A549 (cell line): ENCODE measurements at regions not wholly inside any gene's neighbourhood (a gene's known extent, or its start where the extent isn't known, plus 50 kb on each side); places are given as distances from the start of the nearest gene placed in this dataset.

Experiments used
- ATAC-seq, 2 experiments: fragments of 200-7000 bp in 1 of 2; fragments of >200 bp in 1 of 2; cut with Nextera tagmentation in 1 of 2; cut with Tn5 transposase in 1 of 2; 3 replicates each; pipeline versions ENCODE4 v1.8.0 to v1.9.1; 2018 to 2020; ENCODE audit warnings: mild to moderate bottlenecking in 1 of 2, moderate library complexity in 1 of 2
- CTCF ChIA-PET: fragments of 300-600 bp; sonication (Branson Sonifier 250); formaldehyde crosslinking; extraction: SDS; loops from one replicate; lab custom pipeline; 2021; ENCODE audit warnings: antibody characterized with exemption, inconsistent platforms; lab: Yijun Ruan, JAX
- POLR2A ChIA-PET: fragments of 350-600 bp; formaldehyde crosslinking; extraction: SDS; loops from one replicate; lab custom pipeline; 2021; ENCODE audit warnings: antibody characterized with exemption, inconsistent platforms; lab: Yijun Ruan, JAX
- DNase-seq, 2 experiments: peaks; one replicate each; pipeline versions ENCODE4 v3.0.0 to v3.0.0-alpha.2; 2011 to 2016; ENCODE audit warnings: low read depth in 1 of 2, low spot score in 1 of 2
- FAIRE-seq: peaks from 2 replicates; lab custom pipeline; 2011; peaks lifted over from hg19 to GRCh38; lab: Jason Lieb, UNC
- H3K27ac ChIP-seq, 2 experiments: fragments of >200 bp; sonication (Bioruptor Twin); formaldehyde crosslinking; 3 replicates each; pipeline ENCODE4 v1.5.1; 2016 to 2017
- H3K4me1 ChIP-seq: fragments of >200 bp; sonication (Bioruptor Twin); formaldehyde crosslinking; 3 replicates; pipeline ENCODE4 v1.6.1; 2016
- H3K4me2 ChIP-seq: fragments of >200 bp; sonication (Bioruptor Twin); formaldehyde crosslinking; 3 replicates; pipeline ENCODE4 v1.6.1; 2016
- H3K4me3 ChIP-seq: fragments of >200 bp; sonication (Bioruptor Twin); formaldehyde crosslinking; 3 replicates; pipeline ENCODE4 v1.5.1; 2016
- H3K9me3 ChIP-seq: fragments of >200 bp; sonication (Bioruptor Twin); formaldehyde crosslinking; 3 replicates; pipeline ENCODE4 v1.6.1; 2016
- BCL3 ChIP-seq: fragments of >200 bp; sonication (Bioruptor Twin); formaldehyde crosslinking; IDR thresholded peaks from 3 replicates; pipeline ENCODE4 v1.6.1; 2016
- BHLHE40 ChIP-seq: IDR thresholded peaks from 2 replicates; pipeline ENCODE4 v1.6.1; 2012; ENCODE audit warnings: low read depth, low read length, inconsistent platforms
- CHD4 ChIP-seq: fragments of 200-600 bp; sonication (generic); IDR thresholded peaks from 2 replicates; pipeline ENCODE4 v1.6.1; 2016; ENCODE audit warnings: antibody characterized with exemption, mild to moderate bottlenecking, borderline replicate concordance
- EHF ChIP-seq: fragments of 250-450 bp; sonication (Bioruptor Pico); IDR thresholded peaks from 2 replicates; pipeline ENCODE4 v1.5.0; 2020; ENCODE audit warnings: mild to moderate bottlenecking
- ESRRA ChIP-seq: fragments of 150-350 bp; IDR thresholded peaks from 2 replicates; pipeline ENCODE4 v1.6.1; 2014; ENCODE audit warnings: mild to moderate bottlenecking, low read length, borderline replicate concordance
- FOXS1 ChIP-seq: fragments of 250-450 bp; sonication (Bioruptor Pico); IDR thresholded peaks from 2 replicates; pipeline ENCODE4 v1.5.0; 2020; ENCODE audit warnings: mild to moderate bottlenecking, moderate library complexity
- GATA3 ChIP-seq: IDR thresholded peaks from 2 replicates; pipeline ENCODE4 v1.6.1; 2012; ENCODE audit warnings: borderline replicate concordance
- HOXB5 ChIP-seq: fragments of 250-450 bp; sonication (Bioruptor Pico); IDR thresholded peaks from 2 replicates; pipeline ENCODE4 v1.5.0; 2020; ENCODE audit warnings: mild to moderate bottlenecking, moderate library complexity
- JUN ChIP-seq, 2 experiments: fragments of >200 bp; sonication (Bioruptor Twin); formaldehyde crosslinking; IDR thresholded peaks; 2 replicates in 1 of 2; 3 replicates in 1 of 2; pipeline ENCODE4 v1.6.1; 2016 to 2017
- JUNB ChIP-seq: fragments of >200 bp; sonication (Bioruptor Twin); formaldehyde crosslinking; IDR thresholded peaks from 2 replicates; pipeline ENCODE4 v1.6.1; 2016
- MYC ChIP-seq: IDR thresholded peaks from 2 replicates; pipeline ENCODE4 v1.6.1; 2012; ENCODE audit warnings: mild to moderate bottlenecking, inconsistent platforms, low read length, improper control_type of control experiment, borderline replicate concordance
- PHF8 ChIP-seq: fragments of 200-600 bp; sonication (generic); IDR thresholded peaks from 2 replicates; pipeline ENCODE4 v1.6.1; 2016; ENCODE audit warnings: low read depth, mild to moderate bottlenecking, antibody characterized with exemption, moderate library complexity, borderline replicate concordance
- RFX5 ChIP-seq: fragments of 450-650 bp; IDR thresholded peaks from 2 replicates; pipeline ENCODE4 v1.7.1; 2014; ENCODE audit warnings: antibody characterized with exemption, mild to moderate bottlenecking, moderate library complexity
- RNF2 ChIP-seq: fragments of 200-600 bp; sonication (generic); IDR thresholded peaks from 2 replicates; pipeline ENCODE4 v1.6.1; 2016; ENCODE audit warnings: low read depth, mild to moderate bottlenecking, antibody characterized with exemption, moderate library complexity, borderline replicate concordance
- TP53 ChIP-seq: fragments of 250-450 bp; sonication (Bioruptor Pico); IDR thresholded peaks from 2 replicates; pipeline ENCODE4 v1.5.0; 2021; ENCODE audit warnings: mild to moderate bottlenecking, moderate library complexity
- ZFP36 ChIP-seq: fragments of 450-650 bp; IDR thresholded peaks from 2 replicates; pipeline ENCODE4 v1.6.1; 2014; ENCODE audit warnings: borderline replicate concordance; ENCODE audit not compliant: partially characterized antibody
- ZSCAN20 ChIP-seq: fragments of 250-450 bp; sonication (Bioruptor Pico); IDR thresholded peaks from 2 replicates; pipeline ENCODE4 v1.8.0; 2022; ENCODE audit warnings: mild to moderate bottlenecking, moderate library complexity
- WGBS: methylation state at CpG from one replicate; pipeline ENCODE4 v1.1.6; 2017; ENCODE audit errors: missing lambda C conversion rate; 5-methylcytosine and 5-hydroxymethylcytosine counted together
- TF ChIP-seq, protein P1 (sequence below): fragments of 450-650 bp; IDR thresholded peaks from 2 replicates; pipeline ENCODE4 v1.6.1; 2014; ENCODE audit warnings: antibody characterized with exemption
- TF ChIP-seq, protein P2 (sequence below): fragments of 250-450 bp; sonication (Bioruptor Pico); IDR thresholded peaks from 2 replicates; pipeline ENCODE4 v1.5.0; 2021; ENCODE audit warnings: mild to moderate bottlenecking, moderate library complexity, borderline replicate concordance
- TF ChIP-seq, protein P3 (sequence below): IDR thresholded peaks from 2 replicates; pipeline ENCODE4 v1.6.1; 2012; ENCODE audit warnings: low read depth, borderline replicate concordance

GRCh38 chr3:159280386-159281191, 478.7 kb downstream of the MFSD1 start (continued):
- TF ChIP-seq FOXS1 (CRISPR knock-in tag) (no peak), ZFP36 (no peak), HOXB5 (no peak)
- TF ChIP-seq, protein P1, sequence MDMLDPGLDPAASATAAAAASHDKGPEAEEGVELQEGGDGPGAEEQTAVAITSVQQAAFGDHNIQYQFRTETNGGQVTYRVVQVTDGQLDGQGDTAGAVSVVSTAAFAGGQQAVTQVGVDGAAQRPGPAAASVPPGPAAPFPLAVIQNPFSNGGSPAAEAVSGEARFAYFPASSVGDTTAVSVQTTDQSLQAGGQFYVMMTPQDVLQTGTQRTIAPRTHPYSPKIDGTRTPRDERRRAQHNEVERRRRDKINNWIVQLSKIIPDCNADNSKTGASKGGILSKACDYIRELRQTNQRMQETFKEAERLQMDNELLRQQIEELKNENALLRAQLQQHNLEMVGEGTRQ: no peak

DNA sequence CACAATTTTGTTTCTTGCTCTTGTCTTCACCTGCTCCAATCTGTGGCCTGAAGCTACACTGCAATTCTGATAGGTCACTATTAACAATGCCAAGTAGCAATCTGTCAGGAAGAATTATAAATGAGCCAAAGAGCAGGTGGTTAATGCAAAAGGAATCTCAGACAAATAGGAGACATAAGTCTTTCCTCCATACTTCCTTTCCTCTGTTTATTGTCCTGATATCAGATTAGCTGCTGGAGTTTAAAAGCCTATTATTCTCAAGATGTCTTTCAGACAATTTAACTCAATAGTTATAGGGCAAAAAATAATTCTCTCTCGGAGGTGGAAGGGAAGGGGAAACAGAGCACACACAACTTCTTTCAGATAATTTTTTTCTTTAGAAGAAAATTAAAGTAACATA, 491.6 kb downstream of the MFSD1 start:
- Histone ChIP-seq H3K9me3 (no peaks in the 10 kb centered on the region), H3K4me1 (no peaks in the 10 kb centered on the region), H3K4me3 (no peak overlapping the region), H3K27ac (no peak overlapping the region), H3K4me2 (no peak overlapping the region)
- no peak for FAIRE-seq
- ChIA-PET POLR2A (no interaction called here), CTCF (interaction anchor here (1.3 kb wide), 1 partner anchor 34 kb away, joined by 3 read pairs; no protein-coding TSS in a partner anchor)
- no peak for ATAC-seq
- DNase-seq: no peak
- WGBS: 0% methylated on average over 1 of the region's 1 CpG
- TF ChIP-seq TP53 (CRISPR knock-in tag) (no peak), EHF (CRISPR knock-in tag) (no peak), BCL3 (no peak), CHD4 (no peak)

DNA sequence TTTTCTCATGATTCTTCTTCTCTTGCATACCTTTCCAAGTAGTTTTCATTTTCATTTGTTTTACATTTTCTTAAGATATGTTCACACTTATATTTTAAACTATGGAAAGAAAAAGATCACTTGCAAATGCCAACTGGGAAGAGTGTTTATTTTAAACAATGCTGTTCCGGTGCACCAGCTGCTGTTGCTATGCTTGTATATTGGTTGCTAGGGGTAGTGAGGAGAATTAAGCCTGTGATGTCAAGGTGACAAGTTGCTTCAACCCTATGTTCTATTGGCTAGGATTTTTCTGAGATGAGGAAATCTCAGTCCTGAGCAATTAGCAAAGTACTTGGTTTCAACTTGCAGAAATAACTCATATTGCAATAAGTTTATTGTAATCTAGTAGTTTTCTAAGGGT, 500.1 kb downstream of the MFSD1 start:
- ATAC-seq: no peak

More for the DNA sequence above, 500.1 kb downstream of the MFSD1 start:
- DNase-seq (no peak), FAIRE-seq (no peak)
- no peak overlapping the region for H3K4me3 ChIP-seq
- ChIA-PET POLR2A (no interaction called here), CTCF (no interaction called here)
- WGBS: 34% methylated on average over 1 of the region's 1 CpG
- H3K4me1 ChIP-seq: no peaks in the 10 kb centered on the region
- H3K9me3 ChIP-seq: no peaks in the 10 kb centered on the region
- TF ChIP-seq PHF8 (no peak), ZFP36 (no peak), FOXS1 (CRISPR knock-in tag) (no peak), ESRRA (no peak), HOXB5 (no peak), RFX5 (no peak), GATA3 (no peak), ZSCAN20 (CRISPR knock-in tag) (no peak), TP53 (CRISPR knock-in tag) (no peak), JUN (IDR thresholded peaks at IDR 0.05) (no peak), CHD4 (no peak), JUNB (no peak), MYC (no peak), BHLHE40 (no peak), RNF2 (no peak)
- TF ChIP-seq, protein P2, sequence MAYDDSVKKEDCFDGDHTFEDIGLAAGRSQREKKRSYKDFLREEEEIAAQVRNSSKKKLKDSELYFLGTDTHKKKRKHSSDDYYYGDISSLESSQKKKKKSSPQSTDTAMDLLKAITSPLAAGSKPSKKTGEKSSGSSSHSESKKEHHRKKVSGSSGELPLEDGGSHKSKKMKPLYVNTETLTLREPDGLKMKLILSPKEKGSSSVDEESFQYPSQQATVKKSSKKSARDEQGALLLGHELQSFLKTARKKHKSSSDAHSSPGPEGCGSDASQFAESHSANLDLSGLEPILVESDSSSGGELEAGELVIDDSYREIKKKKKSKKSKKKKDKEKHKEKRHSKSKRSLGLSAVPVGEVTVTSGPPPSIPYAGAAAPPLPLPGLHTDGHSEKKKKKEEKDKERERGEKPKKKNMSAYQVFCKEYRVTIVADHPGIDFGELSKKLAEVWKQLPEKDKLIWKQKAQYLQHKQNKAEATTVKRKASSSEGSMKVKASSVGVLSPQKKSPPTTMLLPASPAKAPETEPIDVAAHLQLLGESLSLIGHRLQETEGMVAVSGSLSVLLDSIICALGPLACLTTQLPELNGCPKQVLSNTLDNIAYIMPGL (CRISPR knock-in tag): no peak
- TF ChIP-seq, protein P3, sequence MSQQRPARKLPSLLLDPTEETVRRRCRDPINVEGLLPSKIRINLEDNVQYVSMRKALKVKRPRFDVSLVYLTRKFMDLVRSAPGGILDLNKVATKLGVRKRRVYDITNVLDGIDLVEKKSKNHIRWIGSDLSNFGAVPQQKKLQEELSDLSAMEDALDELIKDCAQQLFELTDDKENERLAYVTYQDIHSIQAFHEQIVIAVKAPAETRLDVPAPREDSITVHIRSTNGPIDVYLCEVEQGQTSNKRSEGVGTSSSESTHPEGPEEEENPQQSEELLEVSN: no peak
- no peak overlapping the region for H3K4me2 ChIP-seq
- H3K27ac ChIP-seq: no peak overlapping the region
